ENCODE measurements at regions not wholly inside any gene's neighbourhood (a gene's known extent, or its start where the extent isn't known, plus 50 kb on each side); places are given as distances from the start of the nearest gene placed in this dataset.

DNA sequence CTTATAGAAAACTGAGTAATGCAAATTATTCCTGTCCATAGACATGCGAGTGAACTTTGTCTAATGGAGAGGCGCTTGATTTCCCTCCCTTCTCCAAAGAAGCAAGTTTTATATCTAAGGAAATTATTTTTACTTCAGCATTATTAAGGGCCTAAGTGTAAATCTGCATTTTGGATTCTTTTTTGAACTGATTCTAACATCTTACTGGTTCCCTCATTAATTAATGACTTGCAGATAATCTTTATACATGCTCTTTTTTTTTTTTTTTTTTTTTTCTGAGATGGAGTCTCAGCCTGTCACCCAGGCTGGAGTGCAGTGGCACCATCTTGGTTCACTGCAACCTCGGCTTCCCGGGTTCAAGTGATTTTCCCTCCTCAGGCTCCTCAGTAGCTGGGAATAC, 209.5 kb downstream of the TLE4 start:
- TF ChIP-seq, protein P1, sequence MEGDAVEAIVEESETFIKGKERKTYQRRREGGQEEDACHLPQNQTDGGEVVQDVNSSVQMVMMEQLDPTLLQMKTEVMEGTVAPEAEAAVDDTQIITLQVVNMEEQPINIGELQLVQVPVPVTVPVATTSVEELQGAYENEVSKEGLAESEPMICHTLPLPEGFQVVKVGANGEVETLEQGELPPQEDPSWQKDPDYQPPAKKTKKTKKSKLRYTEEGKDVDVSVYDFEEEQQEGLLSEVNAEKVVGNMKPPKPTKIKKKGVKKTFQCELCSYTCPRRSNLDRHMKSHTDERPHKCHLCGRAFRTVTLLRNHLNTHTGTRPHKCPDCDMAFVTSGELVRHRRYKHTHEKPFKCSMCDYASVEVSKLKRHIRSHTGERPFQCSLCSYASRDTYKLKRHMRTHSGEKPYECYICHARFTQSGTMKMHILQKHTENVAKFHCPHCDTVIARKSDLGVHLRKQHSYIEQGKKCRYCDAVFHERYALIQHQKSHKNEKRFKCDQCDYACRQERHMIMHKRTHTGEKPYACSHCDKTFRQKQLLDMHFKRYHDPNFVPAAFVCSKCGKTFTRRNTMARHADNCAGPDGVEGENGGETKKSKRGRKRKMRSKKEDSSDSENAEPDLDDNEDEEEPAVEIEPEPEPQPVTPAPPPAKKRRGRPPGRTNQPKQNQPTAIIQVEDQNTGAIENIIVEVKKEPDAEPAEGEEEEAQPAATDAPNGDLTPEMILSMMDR (IDR thresholded peaks at IDR 0.05; ENCODE audit: low read depth, low read length), result no peak
- TF ChIP-seq MYC (IDR thresholded peaks at IDR 0.05; ENCODE audit: low read depth, low read length) (no peak), POLR2A (IDR thresholded peaks at IDR 0.05; ENCODE audit: extremely low read depth, insufficient read length) (no peak)
- TF ChIP-seq, protein P2, sequence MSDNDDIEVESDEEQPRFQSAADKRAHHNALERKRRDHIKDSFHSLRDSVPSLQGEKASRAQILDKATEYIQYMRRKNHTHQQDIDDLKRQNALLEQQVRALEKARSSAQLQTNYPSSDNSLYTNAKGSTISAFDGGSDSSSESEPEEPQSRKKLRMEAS (IDR thresholded peaks at IDR 0.05; ENCODE audit: low read depth, low read length), result no peak
- no peak overlapping the region for H3K4me3 ChIP-seq (ENCODE audit: low read depth, low read length)
- DNase-seq (ENCODE audit: low read depth), result no peak

- TF ChIP-seq POLR2A (IDR thresholded peaks at IDR 0.05; ENCODE audit: extremely low read depth, insufficient read length), result no peak
- TF ChIP-seq, protein P1 (IDR thresholded peaks at IDR 0.05; ENCODE audit: low read depth, low read length), result no peak
- TF ChIP-seq, protein P2 (IDR thresholded peaks at IDR 0.05; ENCODE audit: low read depth, low read length), result no peak
- TF ChIP-seq MYC (IDR thresholded peaks at IDR 0.05; ENCODE audit: low read depth, low read length), result no peak
- H3K4me3 ChIP-seq (ENCODE audit: low read depth, low read length), result no peak overlapping the region
- DNase-seq (ENCODE audit: low read depth), result no peak
Measured at GRCh38 chr9:79780559-79780958, 208.8 kb downstream of the TLE4 start.

DNA sequence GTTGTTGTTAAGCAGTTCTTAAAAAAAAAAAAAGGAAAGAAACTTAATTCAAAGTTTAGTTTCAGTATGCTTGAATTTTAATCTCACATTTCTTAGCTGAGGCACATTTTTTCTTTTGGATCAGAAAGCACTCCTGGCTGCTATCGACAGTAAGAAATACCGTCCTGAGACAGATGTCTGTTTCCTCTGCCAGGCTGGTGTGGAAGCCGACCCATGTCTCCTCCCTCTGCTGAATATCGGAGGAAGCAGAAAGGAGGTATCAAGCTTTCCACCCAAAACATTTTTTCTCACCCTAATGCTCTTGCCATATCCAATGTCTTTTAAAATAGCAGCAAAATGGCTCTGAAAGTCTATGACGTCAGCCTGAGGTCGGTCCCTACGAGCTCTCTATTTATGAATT, 208.1 kb downstream of the TLE4 start:
- H3K4me3 ChIP-seq (ENCODE audit: low read depth, low read length), result no peak overlapping the region
- no peak for DNase-seq (ENCODE audit: low read depth)
- TF ChIP-seq, protein P1 (IDR thresholded peaks at IDR 0.05; ENCODE audit: low read depth, low read length), result no peak
- TF ChIP-seq MYC (IDR thresholded peaks at IDR 0.05; ENCODE audit: low read depth, low read length), result no peak
- no peak for TF ChIP-seq POLR2A (IDR thresholded peaks at IDR 0.05; ENCODE audit: extremely low read depth, insufficient read length)
- TF ChIP-seq, protein P2 (IDR thresholded peaks at IDR 0.05; ENCODE audit: low read depth, low read length), result no peak

- no peak for TF ChIP-seq MYC (IDR thresholded peaks at IDR 0.05; ENCODE audit: low read depth, low read length)
- TF ChIP-seq, protein P1 (IDR thresholded peaks at IDR 0.05; ENCODE audit: low read depth, low read length), result no peak
- no peak for DNase-seq (ENCODE audit: low read depth)
Measured at GRCh38 chr9:79778581-79778980, 206.8 kb downstream of the TLE4 start.

GRCh38 chr9:79776581-79776980, 204.8 kb downstream of the TLE4 start:
- no peak overlapping the region for H3K4me3 ChIP-seq (ENCODE audit: low read depth, low read length)
- TF ChIP-seq POLR2A (IDR thresholded peaks at IDR 0.05; ENCODE audit: extremely low read depth, insufficient read length), result no peak
- TF ChIP-seq, protein P2 (IDR thresholded peaks at IDR 0.05; ENCODE audit: low read depth, low read length), result no peak
- TF ChIP-seq, protein P1 (IDR thresholded peaks at IDR 0.05; ENCODE audit: low read depth, low read length), result no peak
- DNase-seq (ENCODE audit: low read depth), result no peak

More at GRCh38 chr9:79778581-79778980, 206.8 kb downstream of the TLE4 start:
- no peak overlapping the region for H3K4me3 ChIP-seq (ENCODE audit: low read depth, low read length)
